ENCODE measurements at regions not wholly inside any gene's neighbourhood (a gene's known extent, or its start where the extent isn't known, plus 50 kb on each side); places are given as distances from the start of the nearest gene placed in this dataset.

DNA sequence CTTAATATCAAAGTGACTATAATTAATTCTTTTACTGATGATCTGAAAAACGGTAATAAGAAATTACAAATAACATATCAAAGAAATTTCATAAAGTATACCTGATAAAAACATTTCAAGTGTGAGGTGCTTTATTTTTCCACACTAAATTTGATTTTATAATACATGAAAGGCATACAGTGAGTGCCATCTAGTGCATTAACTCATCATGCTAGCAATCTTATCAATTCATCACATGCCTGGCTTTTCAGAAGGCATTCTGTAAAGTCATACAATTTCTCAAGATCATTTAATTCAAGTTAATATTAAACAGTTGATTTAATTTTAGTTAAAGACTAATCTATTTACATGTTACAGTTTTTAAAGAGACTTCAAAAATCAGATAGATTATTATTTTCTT lies 1020.9 kb downstream of the GATA3 start:
- DNase-seq (ENCODE audit: low spot score) = no peak

DNA sequence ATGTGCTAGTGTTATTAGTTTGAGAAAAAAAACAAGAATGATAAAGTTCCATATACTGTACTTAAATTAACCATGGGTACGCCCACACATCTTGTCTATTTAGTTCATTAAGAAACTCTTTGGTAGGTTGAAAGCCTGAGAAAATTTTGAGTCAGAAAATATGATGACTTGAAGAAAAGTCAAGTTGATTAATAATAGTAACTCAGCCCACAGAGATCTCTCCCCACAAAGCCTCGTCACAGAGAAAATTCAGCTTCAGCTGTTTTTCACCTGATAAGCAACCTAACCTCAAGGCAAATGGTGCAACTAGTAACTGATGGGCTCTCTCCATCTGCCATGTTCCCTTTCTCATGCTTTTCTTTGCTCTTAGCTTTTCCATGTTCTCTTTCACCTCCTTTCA lies 1021.6 kb downstream of the GATA3 start:
- H3K27ac ChIP-seq = no peak overlapping the region
- ChIA-PET CTCF (no interaction called here), POLR2A (ENCODE audit: low non-redundant PET) (no interaction called here)
- no peak for TF ChIP-seq CTCF (conservative IDR thresholded peaks at IDR 0.05; ENCODE audit: low read depth)
- no peak for DNase-seq (ENCODE audit: low spot score)

More for the DNA sequence above, 1020.9 kb downstream of the GATA3 start:
- POLR2A ChIA-PET (ENCODE audit: low non-redundant PET) = no interaction called here
- CTCF ChIA-PET = no interaction called here
- no peak overlapping the region for H3K27ac ChIP-seq
- no peak for TF ChIP-seq CTCF (conservative IDR thresholded peaks at IDR 0.05; ENCODE audit: low read depth)

- TF ChIP-seq CTCF (conservative IDR thresholded peaks at IDR 0.05; ENCODE audit: low read depth) = no peak
- ChIA-PET POLR2A (ENCODE audit: low non-redundant PET) (no interaction called here), CTCF (no interaction called here)
- no peak overlapping the region for H3K27ac ChIP-seq
- peak; percentile 48 for DNase-seq (ENCODE audit: low spot score)
Observed at GRCh38 chr10:9081253-9081652, 1026.8 kb downstream of the GATA3 start.

GRCh38 chr10:9081961-9082360 lies 1027.5 kb downstream of the GATA3 start:
- no peak for DNase-seq (ENCODE audit: low spot score)
- ChIA-PET POLR2A (ENCODE audit: low non-redundant PET) (no interaction called here), CTCF (no interaction called here)
- no peak for TF ChIP-seq CTCF (conservative IDR thresholded peaks at IDR 0.05; ENCODE audit: low read depth)
- H3K27ac ChIP-seq = no peak overlapping the region

DNA sequence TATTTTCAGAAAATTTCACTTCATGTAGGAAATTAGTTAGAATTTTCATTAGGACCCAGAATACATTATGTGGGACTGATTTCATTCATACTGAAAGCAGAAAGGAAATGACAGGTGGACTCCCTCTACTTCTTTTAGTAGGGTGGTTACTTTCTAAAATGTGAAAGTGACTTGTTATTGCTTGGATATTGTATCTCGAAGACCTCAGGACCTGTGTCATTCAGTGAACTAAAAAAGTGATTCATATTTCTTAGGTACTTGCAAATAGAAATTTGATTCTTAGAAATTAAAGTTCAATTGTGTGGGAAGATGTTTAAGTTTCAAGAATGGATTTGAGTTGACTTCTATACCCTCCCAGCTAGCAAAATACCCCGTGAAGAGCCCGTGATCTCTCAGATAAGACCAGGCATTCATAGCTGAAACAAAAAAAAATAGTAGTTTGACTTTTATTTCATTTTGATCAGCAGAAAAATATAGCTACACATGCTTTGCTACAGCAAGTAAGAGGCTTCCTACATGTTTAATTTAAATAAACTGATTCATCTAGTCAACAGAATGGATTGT lies 1037.1 kb downstream of the GATA3 start:
- ChIA-PET CTCF (no interaction called here), POLR2A (ENCODE audit: low non-redundant PET) (no interaction called here)
- no peak for DNase-seq (ENCODE audit: low spot score)
- no peak overlapping the region for H3K27ac ChIP-seq
- no peak for TF ChIP-seq CTCF (conservative IDR thresholded peaks at IDR 0.05; ENCODE audit: low read depth)

DNA sequence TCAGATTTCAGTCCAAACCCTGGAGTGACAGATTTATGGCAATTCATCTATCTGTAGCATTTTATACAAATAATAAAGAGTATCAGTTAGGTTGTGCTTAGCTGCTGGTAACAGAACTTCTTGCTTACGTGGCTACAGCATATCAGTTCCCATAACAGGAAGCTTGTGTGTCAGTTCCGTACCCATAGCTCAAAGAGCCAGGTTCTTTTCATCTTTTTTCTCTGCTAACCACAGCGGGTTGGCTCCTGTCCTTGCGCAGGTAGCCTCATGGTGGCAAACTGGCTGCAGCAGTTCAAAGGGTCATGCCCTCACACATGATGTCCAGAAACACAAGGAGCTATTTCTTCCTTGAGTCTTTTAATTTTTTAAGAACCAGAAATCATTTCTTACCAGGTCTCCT lies 1041.8 kb downstream of the GATA3 start:
- CTCF ChIA-PET = interaction anchor here (0.6 to 0.8 kb wide), 2 partner anchors 206 to 1334 kb away, joined by 3 read pairs; no protein-coding TSS in a partner anchor
- no peak overlapping the region for H3K27ac ChIP-seq
- TF ChIP-seq CTCF (conservative IDR thresholded peaks at IDR 0.05; ENCODE audit: low read depth) = no peak
- POLR2A ChIA-PET (ENCODE audit: low non-redundant PET) = no interaction called here
- DNase-seq (ENCODE audit: low spot score) = no peak

Data from RWPE1 (cell line).